NCI-H446 treated with DMSO at 0.1 percent for 48 hours (cell line): ENCODE measurements at regions not wholly inside any gene's neighbourhood (a gene's known extent, or its start where the extent isn't known, plus 50 kb on each side); places are given as distances from the start of the nearest gene placed in this dataset.
"Not testable (repeated sequence)": the region's sequence is repeated elsewhere in the genome, so short reads cannot be mapped to it uniquely, and the experiment has no call there.

Source experiments
- DNase-seq: peaks from one replicate; lab custom pipeline; 2025; lab: John Stamatoyannopoulos, UW

GRCh38 chr10:53331460-53331859 is 558.9 kb upstream of the MBL2 start:
- no peak for DNase-seq

- DNase-seq: not testable (repeated sequence)
These were observed 554.1 kb upstream of the MBL2 start for GRCh38 chr10:53326401-53327305.

- no peak for DNase-seq
These were observed 552.5 kb upstream of the MBL2 start for GRCh38 chr10:53325066-53325465.

GRCh38 chr10:53315709-53316108 is 543.1 kb upstream of the MBL2 start:
- no peak for DNase-seq

GRCh38 chr10:53314876-53315275 is 542.3 kb upstream of the MBL2 start:
- no peak for DNase-seq

- no peak for DNase-seq
These were observed 525.9 kb upstream of the MBL2 start for GRCh38 chr10:53298443-53298842.

GRCh38 chr10:53284615-53285182 is 512.1 kb upstream of the MBL2 start:
- DNase-seq: no peak

GRCh38 chr10:53276797-53277196 is 504.2 kb upstream of the MBL2 start:
- no peak for DNase-seq

GRCh38 chr10:53269482-53269881 is 496.9 kb upstream of the MBL2 start:
- no peak for DNase-seq

- DNase-seq: no peak
These were observed 487.6 kb upstream of the MBL2 start for GRCh38 chr10:53260213-53260612.

- no peak for DNase-seq
These were observed 484.0 kb upstream of the MBL2 start for GRCh38 chr10:53256623-53257022.

GRCh38 chr10:53255661-53256205 is 483.1 kb upstream of the MBL2 start:
- DNase-seq: no peak

GRCh38 chr10:53253221-53253620 is 480.6 kb upstream of the MBL2 start:
- DNase-seq: no peak

- DNase-seq: no peak
These were observed 467.3 kb upstream of the MBL2 start for GRCh38 chr10:53239873-53240272.

GRCh38 chr10:53236941-53237340 is 464.4 kb upstream of the MBL2 start:
- no peak for DNase-seq

GRCh38 chr10:53233749-53234148 is 461.2 kb upstream of the MBL2 start:
- no peak for DNase-seq

- DNase-seq: no peak
These were observed 458.1 kb upstream of the MBL2 start for GRCh38 chr10:53230651-53231050.

- no peak for DNase-seq
These were observed 451.3 kb upstream of the MBL2 start for GRCh38 chr10:53223851-53224250.

GRCh38 chr10:53222806-53223205 is 450.2 kb upstream of the MBL2 start:
- DNase-seq: no peak

- no peak for DNase-seq
These were observed 437.5 kb upstream of the MBL2 start for GRCh38 chr10:53209944-53210611.

- no peak for DNase-seq
These were observed 411.1 kb upstream of the MBL2 start for GRCh38 chr10:53183733-53184132.

- DNase-seq: no peak
These were observed 404.9 kb upstream of the MBL2 start for GRCh38 chr10:53177468-53177867.

GRCh38 chr10:53166325-53166724 is 393.7 kb upstream of the MBL2 start:
- DNase-seq: no peak
